A549 (cell line): ENCODE measurements at regions not wholly inside any gene's neighbourhood (a gene's known extent, or its start where the extent isn't known, plus 50 kb on each side); places are given as distances from the start of the nearest gene placed in this dataset.

Source experiments
- ATAC-seq, 2 experiments: fragments of 200-7000 bp in 1 of 2; fragments of >200 bp in 1 of 2; cut with Nextera tagmentation in 1 of 2; cut with Tn5 transposase in 1 of 2; 3 replicates each; pipeline versions ENCODE4 v1.8.0 to v1.9.1; 2018 to 2020; ENCODE audit warnings: mild to moderate bottlenecking in 1 of 2, moderate library complexity in 1 of 2
- CTCF ChIA-PET: fragments of 300-600 bp; sonication (Branson Sonifier 250); formaldehyde crosslinking; extraction: SDS; loops from one replicate; lab custom pipeline; 2021; ENCODE audit warnings: antibody characterized with exemption, inconsistent platforms; lab: Yijun Ruan, JAX
- POLR2A ChIA-PET: fragments of 350-600 bp; formaldehyde crosslinking; extraction: SDS; loops from one replicate; lab custom pipeline; 2021; ENCODE audit warnings: antibody characterized with exemption, inconsistent platforms; lab: Yijun Ruan, JAX
- DNase-seq, 2 experiments: peaks; one replicate each; pipeline versions ENCODE4 v3.0.0 to v3.0.0-alpha.2; 2011 to 2016; ENCODE audit warnings: low read depth in 1 of 2, low spot score in 1 of 2
- FAIRE-seq: peaks from 2 replicates; lab custom pipeline; 2011; peaks lifted over from hg19 to GRCh38; lab: Jason Lieb, UNC
- H3K27ac ChIP-seq, 2 experiments: fragments of >200 bp; sonication (Bioruptor Twin); formaldehyde crosslinking; 3 replicates each; pipeline ENCODE4 v1.5.1; 2016 to 2017
- H3K4me1 ChIP-seq: fragments of >200 bp; sonication (Bioruptor Twin); formaldehyde crosslinking; 3 replicates; pipeline ENCODE4 v1.6.1; 2016
- H3K4me2 ChIP-seq: fragments of >200 bp; sonication (Bioruptor Twin); formaldehyde crosslinking; 3 replicates; pipeline ENCODE4 v1.6.1; 2016
- H3K4me3 ChIP-seq: fragments of >200 bp; sonication (Bioruptor Twin); formaldehyde crosslinking; 3 replicates; pipeline ENCODE4 v1.5.1; 2016
- H3K9me3 ChIP-seq: fragments of >200 bp; sonication (Bioruptor Twin); formaldehyde crosslinking; 3 replicates; pipeline ENCODE4 v1.6.1; 2016
- ATOH8 ChIP-seq: fragments of 250-450 bp; sonication (Bioruptor Pico); IDR thresholded peaks from 2 replicates; pipeline ENCODE4 v1.5.0; 2020; ENCODE audit warnings: low read depth, mild to moderate bottlenecking, moderate library complexity
- CEBPB ChIP-seq, 2 experiments: fragments of >200 bp in 1 of 2; sonication (Bioruptor Twin) in 1 of 2; formaldehyde crosslinking in 1 of 2; IDR thresholded peaks; 2 replicates each; pipeline ENCODE4 v1.6.1; 2012 to 2016
- CHD2 ChIP-seq: fragments of 150-350 bp; IDR thresholded peaks from 2 replicates; pipeline ENCODE4 v1.6.1; 2014; ENCODE audit warnings: low read length; ENCODE audit not compliant: partially characterized antibody
- E2F6 ChIP-seq: IDR thresholded peaks from 2 replicates; pipeline ENCODE4 v1.6.1; 2012; ENCODE audit warnings: low read depth, borderline replicate concordance
- EHF ChIP-seq: fragments of 250-450 bp; sonication (Bioruptor Pico); IDR thresholded peaks from 2 replicates; pipeline ENCODE4 v1.5.0; 2020; ENCODE audit warnings: mild to moderate bottlenecking
- EHMT2 ChIP-seq: fragments of 200-600 bp; sonication (generic); IDR thresholded peaks from 2 replicates; pipeline ENCODE4 v1.6.1; 2016; ENCODE audit warnings: antibody characterized with exemption, low read depth, mild to moderate bottlenecking, moderate library complexity
- FOSB ChIP-seq: fragments of 250-450 bp; sonication (Bioruptor Pico); IDR thresholded peaks from 2 replicates; pipeline ENCODE4 v1.5.0; 2020; ENCODE audit warnings: mild to moderate bottlenecking, moderate library complexity
- FOSL2 ChIP-seq, 2 experiments: fragments of 450-650 bp in 1 of 2; fragments of >200 bp in 1 of 2; sonication (Bioruptor Twin) in 1 of 2; formaldehyde crosslinking; IDR thresholded peaks; 2 replicates each; pipeline versions ENCODE4 v1.5.0 to v1.6.1; 2016 to 2020; ENCODE audit warnings: mild to moderate bottlenecking in 1 of 2, moderate library complexity in 1 of 2
- HEYL ChIP-seq: fragments of 250-450 bp; sonication (Bioruptor Pico); IDR thresholded peaks from 2 replicates; pipeline ENCODE4 v1.8.0; 2021; ENCODE audit warnings: mild to moderate bottlenecking, moderate library complexity
- HOXA7 ChIP-seq: fragments of 250-450 bp; sonication (Bioruptor Pico); IDR thresholded peaks from 2 replicates; pipeline ENCODE4 v1.5.0; 2020; ENCODE audit warnings: mild to moderate bottlenecking, moderate library complexity
- HOXB5 ChIP-seq: fragments of 250-450 bp; sonication (Bioruptor Pico); IDR thresholded peaks from 2 replicates; pipeline ENCODE4 v1.5.0; 2020; ENCODE audit warnings: mild to moderate bottlenecking, moderate library complexity
- MAFK ChIP-seq: fragments of 450-650 bp; IDR thresholded peaks from 2 replicates; pipeline ENCODE4 v1.6.1; 2014; ENCODE audit not compliant: partially characterized antibody
- MYC ChIP-seq: IDR thresholded peaks from 2 replicates; pipeline ENCODE4 v1.6.1; 2012; ENCODE audit warnings: mild to moderate bottlenecking, inconsistent platforms, low read length, improper control_type of control experiment, borderline replicate concordance
- PHF8 ChIP-seq: fragments of 200-600 bp; sonication (generic); IDR thresholded peaks from 2 replicates; pipeline ENCODE4 v1.6.1; 2016; ENCODE audit warnings: low read depth, mild to moderate bottlenecking, antibody characterized with exemption, moderate library complexity, borderline replicate concordance
- RARB ChIP-seq: fragments of 250-450 bp; sonication (Bioruptor Pico); IDR thresholded peaks from 2 replicates; pipeline ENCODE4 v1.8.0; 2021; ENCODE audit warnings: mild to moderate bottlenecking, moderate library complexity
- RCOR1 ChIP-seq: fragments of 150-350 bp; IDR thresholded peaks from 2 replicates; pipeline ENCODE4 v1.6.1; 2014; ENCODE audit warnings: antibody characterized with exemption, low read length, low read depth
- RFX5 ChIP-seq: fragments of 450-650 bp; IDR thresholded peaks from 2 replicates; pipeline ENCODE4 v1.7.1; 2014; ENCODE audit warnings: antibody characterized with exemption, mild to moderate bottlenecking, moderate library complexity
- SMC3 ChIP-seq: fragments of >200 bp; sonication (Bioruptor Twin); formaldehyde crosslinking; IDR thresholded peaks from 3 replicates; pipeline ENCODE4 v1.6.1; 2018; ENCODE audit warnings: inconsistent platforms
- SREBF2 ChIP-seq: fragments of 450-650 bp; IDR thresholded peaks from 2 replicates; pipeline ENCODE4 v1.6.1; 2014; ENCODE audit warnings: mild to moderate bottlenecking, moderate library complexity
- ZNF302 ChIP-seq: fragments of 250-450 bp; sonication (Bioruptor Pico); IDR thresholded peaks from 2 replicates; pipeline ENCODE4 v1.9.0; 2021; ENCODE audit warnings: inconsistent platforms, mild to moderate bottlenecking, moderate library complexity
- WGBS: methylation state at CpG from one replicate; pipeline ENCODE4 v1.1.6; 2017; ENCODE audit errors: missing lambda C conversion rate; 5-methylcytosine and 5-hydroxymethylcytosine counted together
- TF ChIP-seq, protein P1 (sequence below): fragments of >200 bp; sonication (Bioruptor Twin); formaldehyde crosslinking; IDR thresholded peaks from 2 replicates; pipeline ENCODE4 v1.6.1; 2016
- TF ChIP-seq, protein P2 (sequence below): IDR thresholded peaks from 2 replicates; pipeline ENCODE4 v1.6.1; 2012
- TF ChIP-seq, protein P3 (sequence below): fragments of >200 bp; sonication (Bioruptor Twin); formaldehyde crosslinking; IDR thresholded peaks from 3 replicates; pipeline ENCODE4 v1.5.1; 2016
- TF ChIP-seq, protein P4 (sequence below): IDR thresholded peaks from 2 replicates; pipeline ENCODE4 v1.6.1; 2012

GRCh38 chr2:139360654-139361053 lies 580.5 kb upstream of the NXPH2 start:
- no peak for DNase-seq
- ChIA-PET CTCF (no interaction called here), POLR2A (no interaction called here)
- TF ChIP-seq FOSL2 (IDR thresholded peaks at IDR 0.05): no peak
- TF ChIP-seq FOSL2 (CRISPR knock-in tag; IDR thresholded peaks at IDR 0.05): no peak
- no peak for TF ChIP-seq RARB
- no peak for TF ChIP-seq SREBF2
- no peak for TF ChIP-seq HOXB5
- no peak for TF ChIP-seq EHMT2
- no peak for TF ChIP-seq FOSB
- TF ChIP-seq HEYL (CRISPR knock-in tag): no peak
- TF ChIP-seq HOXA7: no peak
- TF ChIP-seq RCOR1: no peak
- TF ChIP-seq ATOH8 (CRISPR knock-in tag): no peak
- no peak for TF ChIP-seq EHF
- no peak for TF ChIP-seq ZNF302 (CRISPR knock-in tag)
- TF ChIP-seq, protein P1, sequence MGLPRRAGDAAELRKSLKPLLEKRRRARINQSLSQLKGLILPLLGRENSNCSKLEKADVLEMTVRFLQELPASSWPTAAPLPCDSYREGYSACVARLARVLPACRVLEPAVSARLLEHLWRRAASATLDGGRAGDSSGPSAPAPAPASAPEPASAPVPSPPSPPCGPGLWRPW: no peak
- TF ChIP-seq CHD2: no peak
- TF ChIP-seq MYC: no peak
- Histone ChIP-seq H3K27ac (no peak overlapping the region), H3K4me1 (no peaks in the 10 kb centered on the region), H3K4me2 (no peak overlapping the region), H3K9me3 (no peaks in the 10 kb centered on the region), H3K4me3 (no peak overlapping the region)
- FAIRE-seq: no peak
- 0% methylated on average over 1 of the region's 1 CpG for WGBS
- ATAC-seq: no peak

- no peak overlapping the region for H3K27ac ChIP-seq
- TF ChIP-seq PHF8: no peak
- no peak for TF ChIP-seq HEYL (CRISPR knock-in tag)
- TF ChIP-seq, protein P2, sequence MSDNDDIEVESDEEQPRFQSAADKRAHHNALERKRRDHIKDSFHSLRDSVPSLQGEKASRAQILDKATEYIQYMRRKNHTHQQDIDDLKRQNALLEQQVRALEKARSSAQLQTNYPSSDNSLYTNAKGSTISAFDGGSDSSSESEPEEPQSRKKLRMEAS: no peak
- TF ChIP-seq, protein P3, sequence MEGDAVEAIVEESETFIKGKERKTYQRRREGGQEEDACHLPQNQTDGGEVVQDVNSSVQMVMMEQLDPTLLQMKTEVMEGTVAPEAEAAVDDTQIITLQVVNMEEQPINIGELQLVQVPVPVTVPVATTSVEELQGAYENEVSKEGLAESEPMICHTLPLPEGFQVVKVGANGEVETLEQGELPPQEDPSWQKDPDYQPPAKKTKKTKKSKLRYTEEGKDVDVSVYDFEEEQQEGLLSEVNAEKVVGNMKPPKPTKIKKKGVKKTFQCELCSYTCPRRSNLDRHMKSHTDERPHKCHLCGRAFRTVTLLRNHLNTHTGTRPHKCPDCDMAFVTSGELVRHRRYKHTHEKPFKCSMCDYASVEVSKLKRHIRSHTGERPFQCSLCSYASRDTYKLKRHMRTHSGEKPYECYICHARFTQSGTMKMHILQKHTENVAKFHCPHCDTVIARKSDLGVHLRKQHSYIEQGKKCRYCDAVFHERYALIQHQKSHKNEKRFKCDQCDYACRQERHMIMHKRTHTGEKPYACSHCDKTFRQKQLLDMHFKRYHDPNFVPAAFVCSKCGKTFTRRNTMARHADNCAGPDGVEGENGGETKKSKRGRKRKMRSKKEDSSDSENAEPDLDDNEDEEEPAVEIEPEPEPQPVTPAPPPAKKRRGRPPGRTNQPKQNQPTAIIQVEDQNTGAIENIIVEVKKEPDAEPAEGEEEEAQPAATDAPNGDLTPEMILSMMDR: no peak
- TF ChIP-seq E2F6: no peak
- TF ChIP-seq MAFK: no peak
- TF ChIP-seq RFX5: no peak
- TF ChIP-seq, protein P4, sequence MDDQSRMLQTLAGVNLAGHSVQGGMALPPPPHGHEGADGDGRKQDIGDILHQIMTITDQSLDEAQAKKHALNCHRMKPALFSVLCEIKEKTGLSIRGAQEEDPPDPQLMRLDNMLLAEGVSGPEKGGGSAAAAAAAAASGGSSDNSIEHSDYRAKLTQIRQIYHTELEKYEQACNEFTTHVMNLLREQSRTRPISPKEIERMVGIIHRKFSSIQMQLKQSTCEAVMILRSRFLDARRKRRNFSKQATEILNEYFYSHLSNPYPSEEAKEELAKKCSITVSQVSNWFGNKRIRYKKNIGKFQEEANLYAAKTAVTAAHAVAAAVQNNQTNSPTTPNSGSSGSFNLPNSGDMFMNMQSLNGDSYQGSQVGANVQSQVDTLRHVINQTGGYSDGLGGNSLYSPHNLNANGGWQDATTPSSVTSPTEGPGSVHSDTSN: no peak
- no peak for TF ChIP-seq ZNF302 (CRISPR knock-in tag)
- no peak for TF ChIP-seq SMC3
- TF ChIP-seq CEBPB (IDR thresholded peaks at IDR 0.05): no peak
- TF ChIP-seq FOSL2 (IDR thresholded peaks at IDR 0.05): no peak
- TF ChIP-seq FOSL2 (CRISPR knock-in tag; IDR thresholded peaks at IDR 0.05): no peak
- TF ChIP-seq, all 56 proteins: peak for 0
- H3K9me3 ChIP-seq: no peaks in the 10 kb centered on the region
- DNase-seq: no peak
- no peak overlapping the region for H3K4me3 ChIP-seq
- no peak overlapping the region for H3K4me2 ChIP-seq
- FAIRE-seq: no peak
- H3K4me1 ChIP-seq: no peaks in the 10 kb centered on the region
- no peak for ATAC-seq
- ChIA-PET CTCF (no interaction called here), POLR2A (no interaction called here)
- 4% methylated on average over 1 of the region's 1 CpG for WGBS
Observed at GRCh38 chr2:139359818-139360217, 579.6 kb upstream of the NXPH2 start.
